Testis (tissue), 2 donors: ENCODE measurements at regions not wholly inside any gene's neighbourhood (a gene's known extent, or its start where the extent isn't known, plus 50 kb on each side); places are given as distances from the start of the nearest gene placed in this dataset.

ENCODE experiments used
- POLR2A ChIP-seq: fragments of 450-650 bp; IDR thresholded peaks from one replicate; pipeline ENCODE4 v1.6.1; 2017; ENCODE audit warnings: antibody characterized with exemption, mild to moderate bottlenecking, moderate library complexity
- TF ChIP-seq, protein P1 (sequence below), 3 experiments: fragments of 450-650 bp in 2 of 3; fragments of 200-600 bp in 1 of 3; sonication (generic) in 1 of 3; IDR thresholded peaks; one replicate each; pipeline ENCODE4 v1.5.1; 2016 to 2019; ENCODE audit warnings: antibody characterized with exemption in 3 of 3, mild to moderate bottlenecking in 2 of 3, moderate library complexity in 1 of 3

DNA sequence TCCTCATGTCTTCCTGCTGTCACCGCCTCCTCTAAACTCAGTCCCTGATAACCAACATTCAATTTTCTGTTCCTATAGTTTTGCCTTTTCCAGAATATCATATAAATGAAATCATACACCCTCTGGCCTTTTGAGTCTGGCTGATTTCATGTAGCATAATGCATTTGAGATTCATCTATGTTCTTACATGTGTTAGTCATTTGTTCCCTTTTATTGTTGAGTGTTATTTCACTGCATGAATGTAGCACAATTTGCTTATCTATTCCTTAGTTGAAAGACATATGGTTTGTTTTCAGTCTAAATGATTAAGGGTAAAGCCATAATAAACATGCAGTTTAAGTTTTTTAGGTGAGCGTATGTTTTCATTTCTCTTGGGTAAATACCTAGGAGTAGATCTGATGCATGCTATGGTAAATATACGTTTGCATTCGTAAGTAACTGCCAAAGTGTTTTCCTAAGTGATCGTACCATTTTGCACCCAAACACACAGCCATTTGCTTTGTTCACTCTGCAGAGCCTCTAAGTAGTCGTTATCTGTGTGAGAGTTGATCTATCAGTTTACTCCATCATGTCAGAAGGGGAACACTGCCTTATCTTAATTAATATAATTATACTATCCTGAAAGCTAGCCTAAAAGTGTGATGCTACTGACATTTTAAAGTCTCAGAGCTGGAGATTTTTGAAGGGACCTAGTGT is 460.8 kb downstream of the DMAC1 start:
- no peak for TF ChIP-seq POLR2A
- TF ChIP-seq, protein P1, sequence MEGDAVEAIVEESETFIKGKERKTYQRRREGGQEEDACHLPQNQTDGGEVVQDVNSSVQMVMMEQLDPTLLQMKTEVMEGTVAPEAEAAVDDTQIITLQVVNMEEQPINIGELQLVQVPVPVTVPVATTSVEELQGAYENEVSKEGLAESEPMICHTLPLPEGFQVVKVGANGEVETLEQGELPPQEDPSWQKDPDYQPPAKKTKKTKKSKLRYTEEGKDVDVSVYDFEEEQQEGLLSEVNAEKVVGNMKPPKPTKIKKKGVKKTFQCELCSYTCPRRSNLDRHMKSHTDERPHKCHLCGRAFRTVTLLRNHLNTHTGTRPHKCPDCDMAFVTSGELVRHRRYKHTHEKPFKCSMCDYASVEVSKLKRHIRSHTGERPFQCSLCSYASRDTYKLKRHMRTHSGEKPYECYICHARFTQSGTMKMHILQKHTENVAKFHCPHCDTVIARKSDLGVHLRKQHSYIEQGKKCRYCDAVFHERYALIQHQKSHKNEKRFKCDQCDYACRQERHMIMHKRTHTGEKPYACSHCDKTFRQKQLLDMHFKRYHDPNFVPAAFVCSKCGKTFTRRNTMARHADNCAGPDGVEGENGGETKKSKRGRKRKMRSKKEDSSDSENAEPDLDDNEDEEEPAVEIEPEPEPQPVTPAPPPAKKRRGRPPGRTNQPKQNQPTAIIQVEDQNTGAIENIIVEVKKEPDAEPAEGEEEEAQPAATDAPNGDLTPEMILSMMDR (IDR thresholded peaks at IDR 0.05) = no peak
